ENCODE measurements at regions not wholly inside any gene's neighbourhood (a gene's known extent, or its start where the extent isn't known, plus 50 kb on each side); places are given as distances from the start of the nearest gene placed in this dataset.

- TF ChIP-seq POLR2AphosphoS5 (IDR thresholded peaks at IDR 0.05) (no peak), EP300 (IDR thresholded peaks at IDR 0.05; ENCODE audit: low read depth) (no peak), POLR2A (IDR thresholded peaks at IDR 0.05) (no peak)
- TF ChIP-seq, protein P1, sequence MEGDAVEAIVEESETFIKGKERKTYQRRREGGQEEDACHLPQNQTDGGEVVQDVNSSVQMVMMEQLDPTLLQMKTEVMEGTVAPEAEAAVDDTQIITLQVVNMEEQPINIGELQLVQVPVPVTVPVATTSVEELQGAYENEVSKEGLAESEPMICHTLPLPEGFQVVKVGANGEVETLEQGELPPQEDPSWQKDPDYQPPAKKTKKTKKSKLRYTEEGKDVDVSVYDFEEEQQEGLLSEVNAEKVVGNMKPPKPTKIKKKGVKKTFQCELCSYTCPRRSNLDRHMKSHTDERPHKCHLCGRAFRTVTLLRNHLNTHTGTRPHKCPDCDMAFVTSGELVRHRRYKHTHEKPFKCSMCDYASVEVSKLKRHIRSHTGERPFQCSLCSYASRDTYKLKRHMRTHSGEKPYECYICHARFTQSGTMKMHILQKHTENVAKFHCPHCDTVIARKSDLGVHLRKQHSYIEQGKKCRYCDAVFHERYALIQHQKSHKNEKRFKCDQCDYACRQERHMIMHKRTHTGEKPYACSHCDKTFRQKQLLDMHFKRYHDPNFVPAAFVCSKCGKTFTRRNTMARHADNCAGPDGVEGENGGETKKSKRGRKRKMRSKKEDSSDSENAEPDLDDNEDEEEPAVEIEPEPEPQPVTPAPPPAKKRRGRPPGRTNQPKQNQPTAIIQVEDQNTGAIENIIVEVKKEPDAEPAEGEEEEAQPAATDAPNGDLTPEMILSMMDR (IDR thresholded peaks at IDR 0.05) = no peak
- H3K4me1 ChIP-seq = no peaks in the 10 kb centered on the region
- no peak for DNase-seq
- no peak overlapping the region for H3K4me3 ChIP-seq
- in situ Hi-C loops (cut with MboI; ENCODE audit: low pct_ligation_motif_present in 1 of 4, low pct_unique_long_range_greater_than_20kb in 1 of 4, low sequenced_read_pairs in 3 of 4) = no loop called here
- H3K27ac ChIP-seq = no peak overlapping the region
- H3K36me3 ChIP-seq = no peaks in the 10 kb centered on the region
- intact Hi-C loops (cut with DNase I; ENCODE audit: low total_unique reads) = loop anchor here (10.0 kb wide), 1 partner anchor 1040 kb away; no protein-coding TSS in a partner anchor
- H3K9me3 ChIP-seq = no peaks in the 10 kb centered on the region
- H3K27me3 ChIP-seq = no peaks in the 10 kb centered on the region
- 64 to 72% methylated on average over 4 of the region's 4 CpGs for WGBS, 2 donors (ENCODE audit: low coverage in 1 of 2)
These were observed 1107.3 kb downstream of the SLC6A15 start for GRCh38 chr12:83805156-83805772.

GRCh38 chr12:83801972-83802371 is 1110.6 kb downstream of the SLC6A15 start:
- Histone ChIP-seq H3K4me3 (no peak overlapping the region), H3K9me3 (no peaks in the 10 kb centered on the region), H3K36me3 (no peaks in the 10 kb centered on the region), H3K4me1 (no peaks in the 10 kb centered on the region), H3K27me3 (no peaks in the 10 kb centered on the region), H3K27ac (no peak overlapping the region)
- intact Hi-C loops (cut with DNase I; ENCODE audit: low total_unique reads) (loop anchor here (10.0 kb wide), 1 partner anchor 1037 kb away; no protein-coding TSS in a partner anchor), in situ Hi-C loops (cut with MboI; ENCODE audit: low pct_ligation_motif_present in 1 of 4, low pct_unique_long_range_greater_than_20kb in 1 of 4, low sequenced_read_pairs in 3 of 4) (no loop called here)
- DNase-seq = no peak
- TF ChIP-seq POLR2A (IDR thresholded peaks at IDR 0.05) = no peak
- no peak for TF ChIP-seq POLR2AphosphoS5 (IDR thresholded peaks at IDR 0.05)
- no peak for TF ChIP-seq EP300 (IDR thresholded peaks at IDR 0.05; ENCODE audit: low read depth)
- TF ChIP-seq, protein P1 (IDR thresholded peaks at IDR 0.05) = no peak

DNA sequence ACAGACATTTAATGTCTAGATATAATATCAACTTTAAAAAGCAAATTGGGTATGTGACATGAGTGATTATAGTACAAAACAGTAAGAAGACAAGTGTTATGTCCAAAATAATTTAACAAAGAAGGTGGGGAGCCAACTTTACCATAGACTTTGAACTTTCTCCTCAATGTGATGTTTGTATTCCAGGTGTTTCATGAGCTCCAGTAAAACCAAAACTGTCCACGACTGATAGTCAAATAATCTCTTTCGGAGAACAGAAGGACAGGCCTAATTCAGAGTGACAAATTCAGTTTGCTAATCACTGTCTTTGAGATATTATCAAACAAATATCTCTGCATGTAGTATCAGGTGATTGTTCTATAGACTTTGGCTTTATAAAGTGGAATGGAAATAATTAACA is 1112.6 kb downstream of the SLC6A15 start:
- in situ Hi-C loops (cut with MboI; ENCODE audit: low pct_ligation_motif_present in 1 of 4, low pct_unique_long_range_greater_than_20kb in 1 of 4, low sequenced_read_pairs in 3 of 4) = no loop called here
- H3K4me3 ChIP-seq = no peak overlapping the region
- no peak for DNase-seq

DNA sequence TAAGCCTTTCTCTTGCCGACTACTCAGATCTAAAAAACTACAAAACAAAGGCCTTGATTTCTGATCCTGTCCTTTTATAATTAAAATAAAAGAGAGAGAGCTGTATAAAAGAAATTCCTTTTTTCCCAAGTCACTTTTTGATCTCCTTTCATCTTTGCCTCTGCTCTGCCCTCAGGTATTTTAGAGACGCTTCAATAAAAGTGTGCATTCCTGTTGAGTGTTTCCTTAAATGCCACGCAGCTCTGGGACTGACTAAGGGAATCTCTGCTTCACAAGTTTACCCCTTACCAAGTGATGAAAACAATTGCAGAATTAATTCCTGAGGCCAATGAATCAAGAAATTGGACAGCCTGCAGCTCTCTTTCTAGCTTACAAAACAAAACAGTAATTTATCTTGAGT is 1109.8 kb downstream of the TMTC2 start:
- Histone ChIP-seq H3K36me3 (no peaks in the 10 kb centered on the region), H3K27me3 (no peaks in the 10 kb centered on the region), H3K4me3 (no peak overlapping the region), H3K27ac (no peak overlapping the region), H3K9me3 (no peaks in the 10 kb centered on the region), H3K4me1 (no peaks in the 10 kb centered on the region)
- intact Hi-C loops (cut with DNase I; ENCODE audit: low total_unique reads) = no loop called here
- DNase-seq = no peak
- 51 to 57% methylated on average over 3 of the region's 3 CpGs for WGBS, 2 donors (ENCODE audit: low coverage in 1 of 2)
- in situ Hi-C loops (cut with MboI; ENCODE audit: low pct_ligation_motif_present in 1 of 4, low pct_unique_long_range_greater_than_20kb in 1 of 4, low sequenced_read_pairs in 3 of 4) = no loop called here
- TF ChIP-seq EP300 (IDR thresholded peaks at IDR 0.05; ENCODE audit: low read depth) (no peak), POLR2A (IDR thresholded peaks at IDR 0.05) (no peak), POLR2AphosphoS5 (IDR thresholded peaks at IDR 0.05) (no peak)

More for the DNA sequence above, 1112.6 kb downstream of the SLC6A15 start:
- WGBS, 2 donors (ENCODE audit: low coverage in 1 of 2) = 74 to 81% methylated on average over 2 of the region's 2 CpGs
- H3K36me3 ChIP-seq = no peaks in the 10 kb centered on the region
- TF ChIP-seq POLR2A (IDR thresholded peaks at IDR 0.05) (no peak), EP300 (IDR thresholded peaks at IDR 0.05; ENCODE audit: low read depth) (no peak), POLR2AphosphoS5 (IDR thresholded peaks at IDR 0.05) (no peak)
- TF ChIP-seq, protein P1 (IDR thresholded peaks at IDR 0.05) = no peak
- intact Hi-C loops (cut with DNase I; ENCODE audit: low total_unique reads) = loop anchor here (10.0 kb wide), 1 partner anchor 1035 kb away; no protein-coding TSS in a partner anchor
- no peak overlapping the region for H3K27ac ChIP-seq
- H3K27me3 ChIP-seq = no peaks in the 10 kb centered on the region
- H3K4me1 ChIP-seq = no peaks in the 10 kb centered on the region
- H3K9me3 ChIP-seq = no peaks in the 10 kb centered on the region

DNA sequence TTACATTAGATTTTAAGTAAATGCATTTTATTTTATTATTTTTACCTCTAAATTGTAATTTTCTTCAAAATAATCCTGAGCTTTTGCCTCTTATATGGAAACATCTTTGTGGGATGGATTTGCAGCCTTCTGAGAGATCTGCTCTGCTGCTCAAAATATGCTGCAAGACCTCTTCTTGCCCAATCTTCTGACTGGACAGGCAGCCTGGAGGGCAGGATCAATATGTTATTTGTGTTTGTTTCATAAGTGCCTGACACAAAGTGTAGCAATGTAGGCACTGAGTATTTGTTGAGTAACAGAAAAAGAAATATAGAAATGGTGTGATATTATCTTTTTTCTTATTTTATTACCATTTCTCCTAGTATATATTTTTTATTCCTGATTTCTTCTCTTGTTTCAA is 1106.9 kb downstream of the TMTC2 start:
- no peak for DNase-seq
- in situ Hi-C loops (cut with MboI; ENCODE audit: low pct_ligation_motif_present in 1 of 4, low pct_unique_long_range_greater_than_20kb in 1 of 4, low sequenced_read_pairs in 3 of 4) (no loop called here), intact Hi-C loops (cut with DNase I; ENCODE audit: low total_unique reads) (no loop called here)
- Histone ChIP-seq H3K27me3 (no peaks in the 10 kb centered on the region), H3K4me1 (no peaks in the 10 kb centered on the region), H3K4me3 (no peak overlapping the region), H3K36me3 (no peaks in the 10 kb centered on the region), H3K9me3 (no peaks in the 10 kb centered on the region), H3K27ac (no peak overlapping the region)
- no peak for TF ChIP-seq EP300 (IDR thresholded peaks at IDR 0.05; ENCODE audit: low read depth)
- no peak for TF ChIP-seq POLR2A (IDR thresholded peaks at IDR 0.05)
- no peak for TF ChIP-seq POLR2AphosphoS5 (IDR thresholded peaks at IDR 0.05)
- TF ChIP-seq, protein P1 (IDR thresholded peaks at IDR 0.05) = no peak
